ENCODE measurements at regions not wholly inside any gene's neighbourhood (a gene's known extent, or its start where the extent isn't known, plus 50 kb on each side); places are given as distances from the start of the nearest gene placed in this dataset.

- FAIRE-seq (no peak), DNase-seq (no peak)
- Histone ChIP-seq H3K4me1 (ENCODE audit: control insufficient read depth in 2 of 3, insufficient read depth in 2 of 3, low read depth in 1 of 3, low read length in 3 of 3) (no peaks in the 10 kb centered on the region), H3K36me3 (ENCODE audit: control insufficient read depth in 2 of 3, insufficient read depth in 3 of 3, low read length in 3 of 3) (no peaks in the 10 kb centered on the region), H3K27ac (ENCODE audit: low read depth in 2 of 2, low read length in 2 of 2) (no peak overlapping the region), H3K9me3 (ENCODE audit: control insufficient read depth in 2 of 3, insufficient read depth in 1 of 3, low read length in 3 of 3) (no peaks in the 10 kb centered on the region), H3K9ac (ENCODE audit: low read length in 3 of 3) (no peak overlapping the region), H3K27me3 (ENCODE audit: control insufficient read depth, insufficient read depth, low read length) (no peaks in the 10 kb centered on the region), H3K4me3 (ENCODE audit: low read length in 3 of 3) (no peak overlapping the region)
- TF ChIP-seq CTCF (IDR thresholded peaks at IDR 0.05; ENCODE audit: borderline replicate concordance, extremely low read depth, insufficient read depth): no peak
- intact Hi-C loops (cut with DNase I): no loop called here
Measured at GRCh38 chr2:192571636-192572035, 376.9 kb upstream of the TMEFF2 start.

DNA sequence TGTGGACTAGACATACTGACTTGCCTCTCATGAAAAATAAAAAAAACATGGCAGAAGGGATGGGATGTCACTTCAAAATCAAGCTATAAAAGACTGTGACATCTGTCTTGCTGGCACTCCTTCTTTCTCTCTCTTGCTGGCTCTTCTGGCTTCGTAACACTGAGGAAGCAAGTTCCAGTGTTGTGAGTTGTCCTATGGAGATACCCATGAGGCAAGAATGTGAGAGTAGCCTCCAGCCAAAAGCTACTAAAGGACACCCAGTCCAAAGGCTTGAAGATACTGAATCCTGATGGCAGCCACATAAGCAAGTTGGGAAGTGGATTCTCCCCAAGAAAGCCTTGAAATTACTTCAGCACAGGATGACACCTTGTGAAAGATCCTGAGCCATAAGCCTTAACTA is 376.1 kb upstream of the TMEFF2 start:
- no peak overlapping the region for H3K4me3 ChIP-seq (ENCODE audit: low read length in 3 of 3)
- FAIRE-seq: no peak
- no peak for TF ChIP-seq CTCF (IDR thresholded peaks at IDR 0.05; ENCODE audit: borderline replicate concordance, extremely low read depth, insufficient read depth)
- H3K36me3 ChIP-seq (ENCODE audit: control insufficient read depth in 2 of 3, insufficient read depth in 3 of 3, low read length in 3 of 3): no peaks in the 10 kb centered on the region
- no peaks in the 10 kb centered on the region for H3K4me1 ChIP-seq (ENCODE audit: control insufficient read depth in 2 of 3, insufficient read depth in 2 of 3, low read depth in 1 of 3, low read length in 3 of 3)
- intact Hi-C loops (cut with DNase I): no loop called here
- no peaks in the 10 kb centered on the region for H3K9me3 ChIP-seq (ENCODE audit: control insufficient read depth in 2 of 3, insufficient read depth in 1 of 3, low read length in 3 of 3)
- no peaks in the 10 kb centered on the region for H3K27me3 ChIP-seq (ENCODE audit: control insufficient read depth, insufficient read depth, low read length)
- no peak overlapping the region for H3K27ac ChIP-seq (ENCODE audit: low read depth in 2 of 2, low read length in 2 of 2)
- H3K9ac ChIP-seq (ENCODE audit: low read length in 3 of 3): no peak overlapping the region
- DNase-seq: no peak

- FAIRE-seq (no peak), DNase-seq (no peak)
- Histone ChIP-seq H3K4me3 (ENCODE audit: low read length in 3 of 3) (no peak overlapping the region), H3K9me3 (ENCODE audit: control insufficient read depth in 2 of 3, insufficient read depth in 1 of 3, low read length in 3 of 3) (no peaks in the 10 kb centered on the region), H3K9ac (ENCODE audit: low read length in 3 of 3) (no peak overlapping the region), H3K36me3 (ENCODE audit: control insufficient read depth in 2 of 3, insufficient read depth in 3 of 3, low read length in 3 of 3) (no peaks in the 10 kb centered on the region), H3K27ac (ENCODE audit: low read depth in 2 of 2, low read length in 2 of 2) (no peak overlapping the region), H3K27me3 (ENCODE audit: control insufficient read depth, insufficient read depth, low read length) (no peaks in the 10 kb centered on the region), H3K4me1 (ENCODE audit: control insufficient read depth in 2 of 3, insufficient read depth in 2 of 3, low read depth in 1 of 3, low read length in 3 of 3) (no peaks in the 10 kb centered on the region)
- no peak for TF ChIP-seq CTCF (IDR thresholded peaks at IDR 0.05; ENCODE audit: borderline replicate concordance, extremely low read depth, insufficient read depth)
- intact Hi-C loops (cut with DNase I): no loop called here
Measured at GRCh38 chr2:192566863-192567262, 372.1 kb upstream of the TMEFF2 start.

DNA sequence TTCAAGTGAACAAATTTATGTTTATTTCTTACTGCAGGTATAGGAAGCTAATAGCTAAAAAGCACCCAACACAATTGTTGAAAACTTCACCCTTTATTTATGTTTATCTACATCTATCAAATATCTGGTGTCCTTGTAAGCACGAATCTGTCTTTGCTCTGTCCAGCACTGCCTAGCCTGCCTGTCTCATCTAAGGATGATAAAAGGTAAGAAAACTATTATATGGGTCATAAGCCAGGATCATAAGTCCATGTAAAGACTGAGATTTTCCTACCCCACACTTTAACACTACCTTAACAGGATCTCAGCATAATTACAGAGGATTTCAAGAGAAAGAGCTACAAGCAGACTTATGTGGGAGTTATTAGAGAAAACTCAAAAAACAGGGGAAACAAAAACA is 365.6 kb upstream of the TMEFF2 start:
- H3K36me3 ChIP-seq (ENCODE audit: control insufficient read depth in 2 of 3, insufficient read depth in 3 of 3, low read length in 3 of 3): no peaks in the 10 kb centered on the region
- H3K9ac ChIP-seq (ENCODE audit: low read length in 3 of 3): no peak overlapping the region
- no peak overlapping the region for H3K4me3 ChIP-seq (ENCODE audit: low read length in 3 of 3)
- no peaks in the 10 kb centered on the region for H3K4me1 ChIP-seq (ENCODE audit: control insufficient read depth in 2 of 3, insufficient read depth in 2 of 3, low read depth in 1 of 3, low read length in 3 of 3)
- no peaks in the 10 kb centered on the region for H3K9me3 ChIP-seq (ENCODE audit: control insufficient read depth in 2 of 3, insufficient read depth in 1 of 3, low read length in 3 of 3)
- no peak overlapping the region for H3K27ac ChIP-seq (ENCODE audit: low read depth in 2 of 2, low read length in 2 of 2)
- no peak for DNase-seq
- no peaks in the 10 kb centered on the region for H3K27me3 ChIP-seq (ENCODE audit: control insufficient read depth, insufficient read depth, low read length)
- intact Hi-C loops (cut with DNase I): no loop called here
- TF ChIP-seq CTCF (IDR thresholded peaks at IDR 0.05; ENCODE audit: borderline replicate concordance, extremely low read depth, insufficient read depth): no peak
- no peak for FAIRE-seq
